HG02763 (cell line): ENCODE measurements at regions not wholly inside any gene's neighbourhood (a gene's known extent, or its start where the extent isn't known, plus 50 kb on each side); places are given as distances from the start of the nearest gene placed in this dataset.

Source experiments
- ATAC-seq: cut with Tn5 transposase; IDR thresholded peaks from one replicate; pipeline ENCODE4 v1.9.1; 2021; ENCODE audit warnings: mild to moderate bottlenecking, moderate library complexity; ENCODE audit not compliant: unreplicated experiment

DNA sequence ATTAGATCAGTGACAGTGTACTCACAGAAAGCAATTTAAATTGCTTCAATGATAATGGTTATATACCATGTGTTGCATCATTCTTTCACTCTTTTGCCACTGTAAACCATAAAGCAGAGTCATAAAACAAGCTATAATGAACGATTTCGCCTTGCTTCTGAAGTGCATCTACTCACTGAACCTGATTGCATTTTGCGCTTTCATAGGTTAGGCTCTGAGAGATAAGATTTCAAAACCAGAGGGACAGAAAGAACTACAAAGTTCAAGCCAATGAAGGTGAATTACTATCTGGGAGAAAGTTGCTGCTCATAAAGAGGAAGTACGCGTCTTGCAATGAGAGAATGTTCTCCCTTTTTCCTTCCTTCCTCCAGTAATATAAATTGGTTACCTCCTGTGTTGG is 412.7 kb downstream of the CETN3 start:
- ATAC-seq, result no peak

DNA sequence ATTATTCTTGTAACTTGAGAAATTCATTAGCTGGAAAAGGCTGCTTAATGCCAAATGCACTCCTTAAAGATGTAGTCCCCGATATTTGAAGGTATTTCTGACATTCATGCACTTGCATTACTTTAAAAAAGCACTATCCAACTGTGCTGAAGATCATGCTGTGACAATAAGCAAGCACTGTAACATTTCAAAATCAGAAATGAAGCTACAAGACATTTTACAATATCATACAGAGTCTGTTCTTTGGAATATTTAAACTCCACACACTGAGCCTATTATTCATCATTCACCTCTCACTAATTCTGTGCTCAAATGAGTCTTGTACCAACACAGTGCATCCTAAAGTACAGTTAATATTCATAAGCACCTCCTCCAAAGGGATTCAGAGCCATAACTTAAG is 413.2 kb downstream of the CETN3 start:
- ATAC-seq, result no peak

DNA sequence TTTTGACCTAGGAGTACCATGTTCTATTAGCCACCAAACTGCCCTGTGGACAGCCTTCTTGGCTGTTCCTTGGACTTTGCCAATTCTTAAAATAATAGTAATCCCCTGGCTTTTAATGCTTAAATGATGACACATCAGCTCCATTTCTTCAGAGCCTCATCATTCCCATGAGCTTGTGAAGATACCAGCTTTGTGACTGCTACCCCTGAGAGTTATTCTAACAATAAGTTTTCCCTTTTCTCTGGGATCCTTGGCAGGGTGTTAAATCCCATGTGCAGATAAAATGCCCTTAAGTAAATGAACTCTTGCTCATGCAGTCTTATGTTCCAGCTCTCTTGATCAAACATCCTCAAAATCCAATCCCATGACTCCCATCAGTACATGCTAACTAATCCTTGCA is 415.3 kb downstream of the CETN3 start:
- no peak for ATAC-seq

DNA sequence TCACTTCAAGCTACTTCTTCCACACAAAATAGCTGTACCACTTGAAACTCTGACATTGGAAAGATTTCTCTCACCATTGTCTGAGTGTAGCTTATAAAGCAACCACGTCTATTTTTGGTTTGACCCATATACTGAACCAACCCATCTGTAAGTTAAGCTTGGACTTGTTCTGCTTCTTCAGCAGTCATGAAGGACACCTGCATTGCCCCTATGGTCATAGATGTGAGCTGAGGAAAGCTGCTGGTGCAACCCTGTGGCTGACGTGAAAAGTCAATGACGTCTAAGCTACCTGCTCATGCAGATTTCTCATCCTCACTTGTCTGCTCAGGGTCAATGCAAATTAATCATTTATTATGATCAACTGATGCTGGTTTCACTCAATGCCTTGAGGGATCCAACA is 417.4 kb downstream of the CETN3 start:
- no peak for ATAC-seq

DNA sequence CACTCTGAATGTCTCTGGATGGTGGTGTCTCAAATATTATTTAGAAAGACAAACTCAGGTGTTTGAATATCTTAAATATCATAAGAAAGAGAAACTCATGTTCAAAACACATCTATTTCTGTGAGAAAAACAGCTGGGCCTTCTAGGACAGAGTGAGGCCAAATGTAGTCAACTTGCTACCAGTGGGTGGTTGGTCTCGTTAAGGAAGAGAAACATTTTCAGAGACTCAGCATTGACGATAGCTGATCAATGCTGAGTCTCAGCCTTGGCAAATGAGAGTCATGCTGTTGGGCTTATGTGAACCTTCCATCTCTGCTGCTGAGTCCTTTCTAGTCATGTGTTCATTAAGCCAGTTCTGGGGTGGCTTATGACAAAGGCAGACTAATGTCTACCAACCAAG is 418.0 kb downstream of the CETN3 start:
- no peak for ATAC-seq

- no peak for ATAC-seq
These were observed 419.8 kb downstream of the CETN3 start for GRCh38 chr5:89989776-89990175.

DNA sequence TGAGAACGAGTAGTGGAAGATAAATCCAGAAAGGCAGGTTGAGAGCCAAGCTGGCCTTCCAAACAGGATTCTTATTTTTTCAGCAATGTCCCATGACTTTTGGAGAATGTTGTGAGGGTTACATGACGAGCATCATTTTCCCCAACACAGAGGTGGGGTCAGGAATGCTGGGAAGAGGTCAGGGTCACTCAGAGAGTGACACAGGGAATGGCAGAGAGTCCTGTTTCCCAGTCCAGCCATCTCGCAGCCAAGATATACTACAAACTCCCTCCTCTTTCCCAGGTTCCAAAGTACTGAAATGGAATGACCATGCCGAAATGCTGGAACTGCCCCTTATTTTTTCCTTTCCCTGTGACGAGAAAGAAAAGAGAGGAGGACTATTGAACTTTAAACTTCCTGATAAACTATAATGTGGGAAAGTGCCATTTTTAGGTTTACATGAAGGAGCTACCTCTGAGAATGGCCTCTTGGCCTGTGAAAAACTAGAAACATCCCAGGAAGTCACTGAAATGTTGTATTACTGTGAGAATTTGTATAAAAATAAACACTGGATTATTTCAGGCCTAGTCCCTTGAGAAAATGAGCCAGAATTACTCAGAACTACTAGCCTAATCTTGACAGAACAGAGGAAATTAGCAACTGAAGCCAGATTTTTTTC is 420.4 kb downstream of the CETN3 start:
- no peak for ATAC-seq

GRCh38 chr5:89988129-89988810 is 421.3 kb downstream of the CETN3 start:
- ATAC-seq, result no peak

DNA sequence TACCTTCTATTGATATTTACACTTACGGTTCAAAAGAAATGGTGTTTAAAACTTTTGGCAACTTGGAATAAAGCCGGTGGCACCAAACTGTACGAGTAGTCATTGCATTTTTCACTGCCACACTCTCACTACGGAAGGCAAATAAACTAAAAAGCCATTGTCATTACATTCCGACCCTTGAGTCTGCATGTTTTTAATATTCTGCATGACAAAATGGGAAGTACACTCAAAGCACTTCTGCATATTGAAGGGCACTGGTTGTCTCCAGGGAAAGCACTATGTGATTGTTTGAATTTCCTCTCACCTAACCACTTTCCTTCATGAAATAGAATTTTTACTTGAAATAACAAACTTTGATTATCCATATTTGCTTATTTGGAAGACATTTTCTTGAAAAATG is 426.3 kb downstream of the CETN3 start:
- ATAC-seq, result no peak

- no peak for ATAC-seq
These were observed 427.4 kb downstream of the CETN3 start for GRCh38 chr5:89981878-89982773.

GRCh38 chr5:89981021-89981420 is 428.5 kb downstream of the CETN3 start:
- no peak for ATAC-seq

DNA sequence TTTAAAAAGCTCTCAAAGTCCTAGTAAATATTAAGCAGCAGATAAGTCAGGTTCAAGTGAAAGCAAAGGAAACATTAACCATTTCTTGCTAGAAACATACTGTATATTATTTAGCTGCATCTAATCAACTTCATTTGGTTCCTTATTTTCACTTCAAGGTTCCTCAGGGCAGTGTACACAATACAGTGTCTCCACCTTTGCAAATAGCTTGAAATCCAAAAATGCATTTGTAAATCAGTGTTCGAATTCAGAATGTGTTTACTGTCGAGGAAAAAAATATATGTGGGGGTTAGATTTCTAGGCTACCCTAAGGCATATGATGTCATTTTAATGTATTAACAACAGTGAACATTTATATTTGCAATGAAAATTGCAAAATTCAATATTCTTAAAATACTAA is 436.0 kb downstream of the CETN3 start:
- no peak for ATAC-seq

DNA sequence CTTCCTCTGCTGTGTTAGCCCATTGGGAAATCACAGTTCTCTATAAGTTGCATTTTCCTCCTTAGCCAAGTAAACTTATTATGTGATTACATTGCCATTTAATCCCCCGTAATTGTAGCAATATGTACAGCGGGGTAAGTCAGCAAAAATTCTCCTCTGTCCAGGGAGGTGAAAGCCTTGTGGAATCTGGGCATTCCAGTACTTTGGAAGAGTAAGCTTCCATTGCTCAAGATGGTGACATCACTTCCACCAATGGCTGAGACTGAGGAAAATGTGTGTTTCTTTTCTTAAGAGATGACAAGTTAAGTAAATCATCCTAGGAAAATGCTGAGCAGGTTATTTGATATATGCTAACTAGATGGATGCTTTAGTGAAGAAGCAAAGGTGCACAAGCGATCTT is 436.7 kb downstream of the CETN3 start:
- no peak for ATAC-seq

GRCh38 chr5:89968958-89969381 is 440.6 kb downstream of the CETN3 start:
- ATAC-seq, result no peak

GRCh38 chr5:89967771-89968444 is 441.6 kb downstream of the CETN3 start:
- no peak for ATAC-seq

DNA sequence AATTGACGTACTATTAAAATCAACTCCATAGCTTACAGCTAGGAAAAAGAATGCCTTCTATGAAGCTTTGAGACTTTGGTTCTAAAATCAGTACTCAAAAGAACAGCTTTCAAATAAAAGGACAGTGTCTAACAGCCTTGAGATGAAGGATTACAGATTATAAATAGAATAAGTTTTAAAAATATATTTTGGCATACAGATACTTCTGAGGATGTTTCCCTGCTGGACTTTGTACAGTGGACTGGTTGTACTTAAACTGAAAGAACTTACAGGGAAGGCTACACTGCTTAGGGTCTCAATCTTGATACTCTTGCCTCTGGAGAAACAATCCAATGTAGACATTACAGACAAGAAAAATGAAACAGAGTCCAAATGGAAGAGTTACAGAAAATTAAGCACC is 452.7 kb downstream of the CETN3 start:
- ATAC-seq, result no peak

DNA sequence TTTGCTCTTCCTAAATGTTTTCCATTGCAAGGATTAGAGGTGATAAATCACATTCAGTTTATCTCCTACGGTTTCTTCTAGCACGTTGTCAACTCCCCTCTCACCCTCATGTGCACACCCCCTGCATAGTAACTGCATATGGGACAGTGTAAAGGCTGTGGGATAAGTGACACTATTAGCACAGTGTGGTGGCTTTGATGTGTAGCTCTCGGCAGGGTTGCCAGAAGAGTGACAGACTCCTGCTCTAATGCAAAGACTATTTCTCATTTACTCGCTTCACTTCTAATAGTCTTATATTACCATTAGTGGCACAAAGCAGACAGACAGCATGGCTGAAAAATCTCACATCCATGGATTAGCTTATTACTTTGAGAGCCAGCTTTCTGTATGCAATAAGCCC is 454.6 kb downstream of the CETN3 start:
- ATAC-seq, result no peak

DNA sequence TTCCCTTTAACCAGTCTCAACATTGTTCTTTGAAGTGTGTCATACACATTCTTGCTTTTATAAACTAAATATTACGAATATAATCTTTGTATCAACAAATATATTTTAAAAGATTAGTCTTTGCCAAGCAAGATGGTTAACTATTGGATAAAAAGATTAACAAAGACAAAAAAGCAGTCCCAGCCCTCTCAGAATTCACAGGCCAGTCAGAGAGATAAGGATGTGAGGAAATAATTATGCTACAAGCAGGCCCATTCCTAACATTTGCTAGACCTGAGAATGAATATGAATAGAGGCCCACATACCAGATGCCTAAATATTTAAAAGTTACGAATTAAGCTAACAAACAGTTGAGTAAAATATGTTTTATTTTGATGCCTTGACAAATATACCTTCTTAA is 457.7 kb downstream of the CETN3 start:
- ATAC-seq, result no peak

DNA sequence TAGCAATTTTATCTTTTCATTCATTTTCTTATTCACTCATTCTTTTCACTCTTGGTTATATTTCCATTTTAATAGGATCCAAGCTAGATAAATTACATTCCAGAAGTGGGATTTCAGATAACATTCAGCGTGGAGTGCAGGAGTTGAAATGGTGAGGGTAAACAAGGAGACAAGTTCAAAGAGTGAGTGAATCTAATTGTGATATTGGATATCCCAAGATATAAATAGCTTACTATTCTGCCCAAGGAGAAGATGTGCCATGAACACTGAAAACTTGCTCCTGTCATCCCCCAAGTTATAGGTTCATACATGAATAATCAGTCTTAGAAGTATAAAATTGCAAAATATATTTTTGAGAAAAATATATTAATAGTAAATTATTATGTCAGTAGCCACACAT is 459.3 kb downstream of the CETN3 start:
- ATAC-seq, result no peak

DNA sequence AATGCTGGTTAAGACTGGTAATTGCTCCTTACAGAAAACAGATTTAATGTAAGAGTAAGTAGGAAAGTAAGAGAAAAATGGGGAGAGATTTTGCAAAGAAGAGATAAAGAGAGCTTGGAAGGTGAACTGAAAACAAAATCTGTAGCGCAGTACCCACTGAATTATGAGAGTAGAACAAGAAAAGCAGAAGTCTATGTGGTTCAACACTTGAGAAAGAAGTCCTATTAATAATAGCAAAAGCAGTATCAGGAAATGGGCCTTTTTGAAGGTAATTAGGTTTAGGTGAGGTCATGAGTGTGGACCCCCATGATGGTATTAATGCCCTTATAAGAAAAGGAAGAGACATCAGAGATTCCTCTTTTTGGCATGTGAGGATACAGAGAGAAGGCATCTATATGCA is 460.6 kb downstream of the CETN3 start:
- ATAC-seq, result no peak

DNA sequence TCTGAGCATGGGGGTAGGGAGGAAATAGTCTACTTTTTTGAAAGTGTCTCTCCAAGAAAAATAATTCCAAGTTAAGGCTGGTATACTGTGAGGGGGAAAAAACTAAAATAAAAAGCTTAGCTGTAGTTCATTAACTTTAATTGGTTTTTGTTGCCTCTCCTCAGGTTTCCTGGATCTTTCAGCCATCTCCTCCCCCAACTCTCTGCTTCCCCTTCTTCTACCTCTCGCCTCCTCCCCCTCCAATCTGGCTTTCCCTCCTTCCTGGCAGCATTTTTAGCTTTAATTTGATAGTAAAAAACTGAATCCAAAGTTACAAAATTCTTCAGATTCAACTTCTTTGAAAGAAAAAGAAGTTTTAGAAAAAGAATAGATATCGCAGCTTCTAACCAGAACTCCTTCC is 462.6 kb downstream of the CETN3 start:
- ATAC-seq, result no peak
